ENCODE measurements at regions not wholly inside any gene's neighbourhood (a gene's known extent, or its start where the extent isn't known, plus 50 kb on each side); places are given as distances from the start of the nearest gene placed in this dataset.

DNA sequence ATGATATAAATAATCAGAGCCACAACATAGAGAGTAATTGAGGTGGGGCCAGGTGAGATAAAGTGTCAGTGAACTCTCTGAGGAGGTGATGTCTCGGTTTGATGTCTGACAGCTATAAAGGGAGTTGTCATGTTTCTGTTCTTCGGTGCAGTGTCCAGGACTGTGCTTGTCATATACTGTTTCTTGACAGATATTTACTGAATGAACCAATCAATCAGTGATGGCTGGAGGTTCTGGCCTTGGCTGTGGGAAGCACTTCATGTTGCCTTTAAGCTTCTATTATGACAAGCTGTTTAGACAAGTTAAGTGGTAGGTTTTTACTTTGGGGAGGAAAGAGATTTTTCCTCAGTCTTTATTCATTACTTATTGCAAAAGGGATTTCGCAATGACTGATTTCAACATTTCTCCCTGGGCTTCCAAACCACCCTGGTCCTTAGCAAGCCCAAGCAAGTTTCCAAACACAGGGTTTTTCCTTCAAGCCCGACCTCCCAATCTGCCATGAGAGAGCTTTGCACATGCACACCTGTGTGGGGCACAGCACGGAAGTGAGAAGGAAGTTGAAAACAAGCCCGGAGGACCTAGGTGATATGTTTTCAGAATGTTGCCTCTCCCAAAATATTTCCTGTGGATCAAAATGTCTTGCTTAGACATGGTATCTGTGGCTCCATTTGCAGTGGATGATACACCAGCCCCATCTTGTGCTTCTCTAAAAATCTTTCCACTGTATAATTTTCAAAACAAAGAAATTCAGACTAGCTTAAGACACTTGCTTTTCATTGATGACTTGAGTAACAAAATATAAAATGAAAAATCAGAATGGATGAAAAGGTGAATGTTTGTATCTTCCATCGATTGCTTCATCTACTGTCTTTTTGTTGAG is 567.3 kb upstream of the BTBD3 start:
- Histone ChIP-seq H3K36me3 (ENCODE audit: insufficient read depth, low read length) (no peaks in the 10 kb centered on the region), H3K27me3 (ENCODE audit: insufficient read depth, low read length) (no peaks in the 10 kb centered on the region), H4K20me1 (ENCODE audit: insufficient read depth, low read length) (no peaks in the 10 kb centered on the region), H2AFZ (ENCODE audit: low read depth, low read length) (no peak overlapping the region), H3K79me2 (ENCODE audit: insufficient read depth, low read length) (no peaks in the 10 kb centered on the region), H3K4me1 (ENCODE audit: insufficient read depth, low read length) (no peaks in the 10 kb centered on the region), H3K9me3 (ENCODE audit: insufficient read depth, low read depth, low read length) (no peaks in the 10 kb centered on the region), H3K4me3 (ENCODE audit: insufficient read depth, low read depth, low read length) (no peak overlapping the region), H3K9ac (ENCODE audit: low read length) (no peak overlapping the region), H3K27ac (ENCODE audit: low read depth, low read length) (no peak overlapping the region), H3K4me2 (ENCODE audit: low read length) (no peak overlapping the region)
- Mint-ChIP-seq H3K27ac (ENCODE audit: unreplicated experiment) (no peak overlapping the region), H3K27me3 (ENCODE audit: low read depth, unreplicated experiment) (peaks cover 3% of the 10 kb centered on the region), H3K36me3 (ENCODE audit: low read depth, unreplicated experiment) (no peaks in the 10 kb centered on the region), H3K4me1 (ENCODE audit: low read depth, unreplicated experiment) (no peaks in the 10 kb centered on the region), H3K9me3 (ENCODE audit: unreplicated experiment) (peaks cover 9% of the 10 kb centered on the region), H3K4me3 (ENCODE audit: unreplicated experiment) (no peak overlapping the region)
- TF ChIP-seq EZH2 (IDR thresholded peaks at IDR 0.05; ENCODE audit: insufficient read depth, low read length) (no peak), CTCF (IDR thresholded peaks at IDR 0.05; ENCODE audit: insufficient read depth, low read depth, low read length) (no peak)
- no peak for FAIRE-seq
- DNase-seq (ENCODE audit: low read depth): peak; percentile 43

DNA sequence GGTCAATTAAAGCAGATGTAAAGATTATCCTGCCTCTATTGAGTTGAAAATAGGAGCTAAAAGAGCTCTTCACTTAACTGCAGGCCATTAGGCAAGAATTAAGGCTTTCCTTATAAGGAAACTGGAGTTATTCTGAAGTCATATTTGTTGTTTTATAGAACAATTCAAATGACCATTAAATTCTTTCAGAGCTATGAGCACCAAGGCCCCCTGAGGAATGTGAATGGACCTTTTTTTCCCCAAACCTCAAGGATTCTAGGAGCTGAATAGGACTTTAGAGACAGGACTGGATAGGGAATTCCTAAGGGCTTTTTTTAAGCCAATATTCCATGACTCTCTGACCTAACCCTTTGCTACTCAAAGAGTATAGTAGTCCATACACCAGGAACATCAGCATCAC is 565.7 kb upstream of the BTBD3 start:
- Mint-ChIP-seq H3K4me3 (ENCODE audit: unreplicated experiment) (no peak overlapping the region), H3K36me3 (ENCODE audit: low read depth, unreplicated experiment) (no peaks in the 10 kb centered on the region), H3K9me3 (ENCODE audit: unreplicated experiment) (peaks cover 8% of the 10 kb centered on the region), H3K27me3 (ENCODE audit: low read depth, unreplicated experiment) (peaks cover 3% of the 10 kb centered on the region), H3K4me1 (ENCODE audit: low read depth, unreplicated experiment) (no peaks in the 10 kb centered on the region), H3K27ac (ENCODE audit: unreplicated experiment) (no peak overlapping the region)
- no peak overlapping the region for H3K4me3 ChIP-seq (ENCODE audit: insufficient read depth, low read depth, low read length)
- TF ChIP-seq EZH2 (IDR thresholded peaks at IDR 0.05; ENCODE audit: insufficient read depth, low read length): no peak
- no peak for TF ChIP-seq CTCF (IDR thresholded peaks at IDR 0.05; ENCODE audit: insufficient read depth, low read depth, low read length)
- no peak overlapping the region for H2AFZ ChIP-seq (ENCODE audit: low read depth, low read length)
- no peaks in the 10 kb centered on the region for H3K4me1 ChIP-seq (ENCODE audit: insufficient read depth, low read length)
- H3K9me3 ChIP-seq (ENCODE audit: insufficient read depth, low read depth, low read length): no peaks in the 10 kb centered on the region
- H3K27me3 ChIP-seq (ENCODE audit: insufficient read depth, low read length): no peaks in the 10 kb centered on the region
- H3K9ac ChIP-seq (ENCODE audit: low read length): no peak overlapping the region
- H3K36me3 ChIP-seq (ENCODE audit: insufficient read depth, low read length): no peaks in the 10 kb centered on the region
- H3K79me2 ChIP-seq (ENCODE audit: insufficient read depth, low read length): no peaks in the 10 kb centered on the region
- FAIRE-seq (no peak), DNase-seq (ENCODE audit: low read depth) (no peak)
- H3K4me2 ChIP-seq (ENCODE audit: low read length): no peak overlapping the region
- H4K20me1 ChIP-seq (ENCODE audit: insufficient read depth, low read length): no peaks in the 10 kb centered on the region
- H3K27ac ChIP-seq (ENCODE audit: low read depth, low read length): no peak overlapping the region

GRCh38 chr20:11354846-11355245 is 562.8 kb upstream of the BTBD3 start:
- H3K36me3 Mint-ChIP-seq (ENCODE audit: low read depth, unreplicated experiment): no peaks in the 10 kb centered on the region
- no peaks in the 10 kb centered on the region for H3K36me3 ChIP-seq (ENCODE audit: insufficient read depth, low read length)
- H3K9me3 Mint-ChIP-seq (ENCODE audit: unreplicated experiment): peaks cover 4% of the 10 kb centered on the region
- peaks cover 3% of the 10 kb centered on the region for H3K27me3 Mint-ChIP-seq (ENCODE audit: low read depth, unreplicated experiment)
- no peak overlapping the region for H3K4me3 Mint-ChIP-seq (ENCODE audit: unreplicated experiment)
- no peak overlapping the region for H3K4me3 ChIP-seq (ENCODE audit: insufficient read depth, low read depth, low read length)
- no peaks in the 10 kb centered on the region for H4K20me1 ChIP-seq (ENCODE audit: insufficient read depth, low read length)
- FAIRE-seq (no peak), DNase-seq (ENCODE audit: low read depth) (no peak)
- H3K9me3 ChIP-seq (ENCODE audit: insufficient read depth, low read depth, low read length): no peaks in the 10 kb centered on the region
- no peaks in the 10 kb centered on the region for H3K4me1 Mint-ChIP-seq (ENCODE audit: low read depth, unreplicated experiment)
- no peak overlapping the region for H2AFZ ChIP-seq (ENCODE audit: low read depth, low read length)
- no peaks in the 10 kb centered on the region for H3K79me2 ChIP-seq (ENCODE audit: insufficient read depth, low read length)
- no peaks in the 10 kb centered on the region for H3K4me1 ChIP-seq (ENCODE audit: insufficient read depth, low read length)
- no peak overlapping the region for H3K9ac ChIP-seq (ENCODE audit: low read length)
- H3K27ac ChIP-seq (ENCODE audit: low read depth, low read length): no peak overlapping the region
- no peak for TF ChIP-seq EZH2 (IDR thresholded peaks at IDR 0.05; ENCODE audit: insufficient read depth, low read length)
- no peak for TF ChIP-seq CTCF (IDR thresholded peaks at IDR 0.05; ENCODE audit: insufficient read depth, low read depth, low read length)
- H3K27me3 ChIP-seq (ENCODE audit: insufficient read depth, low read length): no peaks in the 10 kb centered on the region
- no peak overlapping the region for H3K27ac Mint-ChIP-seq (ENCODE audit: unreplicated experiment)
- no peak overlapping the region for H3K4me2 ChIP-seq (ENCODE audit: low read length)
